ENCODE measurements at regions not wholly inside any gene's neighbourhood (a gene's known extent, or its start where the extent isn't known, plus 50 kb on each side); places are given as distances from the start of the nearest gene placed in this dataset.
A peak's percentile ranks its signal among the peaks of the same experiment; 100 is the strongest.

DNA sequence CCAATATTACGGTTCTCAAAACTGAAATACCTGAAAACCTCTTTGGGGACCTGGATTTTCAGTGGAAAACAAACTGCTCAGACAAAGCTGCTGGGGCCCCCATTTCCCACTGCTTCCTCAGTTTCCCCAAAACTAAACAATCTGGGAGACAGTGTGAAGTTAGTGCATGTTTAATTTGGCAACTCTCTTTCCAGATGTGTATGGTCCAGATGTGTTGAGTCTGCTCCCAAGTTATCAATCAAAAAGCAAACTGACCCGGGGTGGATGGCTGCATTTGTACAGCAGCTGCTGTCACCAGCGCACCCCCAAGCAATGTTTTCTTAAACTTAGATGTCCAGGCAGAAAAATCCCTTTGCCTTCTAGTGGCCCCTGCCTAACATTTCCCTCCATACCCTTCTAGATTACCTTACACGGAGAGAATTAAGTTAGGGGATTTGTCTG lies 136.9 kb downstream of the COPS8 start:
- Histone ChIP-seq H3K4me3 (no peak overlapping the region), H3K27me3 (no peaks in the 10 kb centered on the region), H3K36me3 (no peaks in the 10 kb centered on the region), H3K9me3 (no peaks in the 10 kb centered on the region), H3K27ac (peak overlapping the region in 1 of 4 donors; percentile 1), H3K4me1 (peaks cover 0 to 9% (median 3%) of the 10 kb centered on the region in 4 donors)
- intact Hi-C loops (cut with DNase I; ENCODE audit: low total_unique reads) (no loop called here), in situ Hi-C loops (cut with MboI; ENCODE audit: low pct_ligation_motif_present in 1 of 4, low pct_unique_long_range_greater_than_20kb in 1 of 4, low sequenced_read_pairs in 3 of 4) (no loop called here)
- 60 to 75% methylated on average over 2 to 4 of the region's 4 CpGs for WGBS, 2 donors (ENCODE audit: low coverage in 1 of 2)
- TF ChIP-seq POLR2AphosphoS5 (IDR thresholded peaks at IDR 0.05) = no peak
- no peak for TF ChIP-seq EP300 (IDR thresholded peaks at IDR 0.05; ENCODE audit: low read depth)
- no peak for TF ChIP-seq POLR2A (IDR thresholded peaks at IDR 0.05)
- no peak for TF ChIP-seq CTCF (IDR thresholded peaks at IDR 0.05)
- DNase-seq = no peak

DNA sequence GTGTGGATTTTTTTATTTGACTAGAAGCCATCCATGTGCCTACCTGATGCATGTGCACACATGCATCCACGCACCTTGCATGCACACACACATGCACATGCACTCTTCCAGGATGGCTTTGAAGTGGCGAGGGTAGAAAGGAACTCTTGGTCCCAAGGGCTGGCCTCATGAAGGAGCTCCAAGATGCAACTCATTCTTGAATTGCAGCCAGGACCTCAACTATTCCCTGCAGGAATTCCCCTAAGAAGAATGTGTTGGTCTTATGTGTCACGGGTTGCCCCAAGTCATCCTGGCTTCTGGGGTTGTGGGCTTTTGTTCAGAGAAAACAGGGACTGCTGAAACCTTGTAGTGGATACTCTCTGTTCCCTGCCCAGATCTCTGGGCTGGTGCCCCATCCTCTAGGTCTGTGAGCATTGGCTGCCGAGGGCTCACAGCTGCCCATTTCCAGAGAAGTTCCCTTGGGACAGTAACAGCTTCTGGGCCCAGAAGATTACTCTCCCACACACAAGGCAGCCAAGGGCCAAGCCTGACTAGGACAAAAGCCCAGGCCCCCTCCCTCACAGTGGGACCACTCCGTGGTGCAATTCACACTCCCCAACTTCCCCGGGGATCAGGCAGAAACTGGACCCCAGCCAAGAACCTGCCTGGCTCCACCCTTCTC lies 137.6 kb downstream of the COPS8 start:
- no peak overlapping the region for H3K4me3 ChIP-seq
- H3K27ac ChIP-seq = peak overlapping the region in 2 of 4 donors; percentile 10 to 31
- 43 to 75% methylated on average over 2 to 6 of the region's 6 CpGs for WGBS, 2 donors (ENCODE audit: low coverage in 1 of 2)
- no peaks in the 10 kb centered on the region for H3K27me3 ChIP-seq
- TF ChIP-seq CTCF (IDR thresholded peaks at IDR 0.05) (no peak), POLR2A (IDR thresholded peaks at IDR 0.05) (no peak), POLR2AphosphoS5 (IDR thresholded peaks at IDR 0.05) (no peak), EP300 (IDR thresholded peaks at IDR 0.05; ENCODE audit: low read depth) (no peak)
- no peak for DNase-seq
- H3K9me3 ChIP-seq = no peaks in the 10 kb centered on the region
- H3K4me1 ChIP-seq = peaks cover 0 to 9% (median 3%) of the 10 kb centered on the region in 4 donors
- no peaks in the 10 kb centered on the region for H3K36me3 ChIP-seq
- intact Hi-C loops (cut with DNase I; ENCODE audit: low total_unique reads) (no loop called here), in situ Hi-C loops (cut with MboI; ENCODE audit: low pct_ligation_motif_present in 1 of 4, low pct_unique_long_range_greater_than_20kb in 1 of 4, low sequenced_read_pairs in 3 of 4) (no loop called here)

- Histone ChIP-seq H3K27ac (peak overlapping the region in 1 of 4 donors; percentile 4), H3K36me3 (no peaks in the 10 kb centered on the region), H3K27me3 (no peaks in the 10 kb centered on the region), H3K9me3 (no peaks in the 10 kb centered on the region), H3K4me1 (peaks cover 0 to 9% (median 3%) of the 10 kb centered on the region in 4 donors), H3K4me3 (no peak overlapping the region)
- 75 to 90% methylated on average over 1 to 2 of the region's 2 CpGs for WGBS, 2 donors (ENCODE audit: low coverage in 1 of 2)
- intact Hi-C loops (cut with DNase I; ENCODE audit: low total_unique reads) = no loop called here
- in situ Hi-C loops (cut with MboI; ENCODE audit: low pct_ligation_motif_present in 1 of 4, low pct_unique_long_range_greater_than_20kb in 1 of 4, low sequenced_read_pairs in 3 of 4) = no loop called here
- TF ChIP-seq CTCF (IDR thresholded peaks at IDR 0.05) = no peak
- TF ChIP-seq POLR2A (IDR thresholded peaks at IDR 0.05) = no peak
- TF ChIP-seq EP300 (IDR thresholded peaks at IDR 0.05; ENCODE audit: low read depth) = no peak
- no peak for TF ChIP-seq POLR2AphosphoS5 (IDR thresholded peaks at IDR 0.05)
- no peak for DNase-seq
Measured at GRCh38 chr2:237227190-237227589, 141.5 kb downstream of the COPS8 start.

- intact Hi-C loops (cut with DNase I; ENCODE audit: low total_unique reads) (no loop called here), in situ Hi-C loops (cut with MboI; ENCODE audit: low pct_ligation_motif_present in 1 of 4, low pct_unique_long_range_greater_than_20kb in 1 of 4, low sequenced_read_pairs in 3 of 4) (no loop called here)
- no peak for DNase-seq
- no peaks in the 10 kb centered on the region for H3K36me3 ChIP-seq
- H3K4me3 ChIP-seq = no peak overlapping the region
- peaks cover 0 to 7% (median 3%) of the 10 kb centered on the region in 4 donors for H3K4me1 ChIP-seq
- no peaks in the 10 kb centered on the region for H3K27me3 ChIP-seq
- TF ChIP-seq POLR2A (IDR thresholded peaks at IDR 0.05) (no peak), POLR2AphosphoS5 (IDR thresholded peaks at IDR 0.05) (no peak), EP300 (IDR thresholded peaks at IDR 0.05; ENCODE audit: low read depth) (no peak), CTCF (IDR thresholded peaks at IDR 0.05) (no peak)
- peak overlapping the region in 2 of 4 donors; percentile 4 to 47 for H3K27ac ChIP-seq
- H3K9me3 ChIP-seq = no peaks in the 10 kb centered on the region
- 58 to 86% methylated on average over 1 to 7 of the region's 7 CpGs for WGBS, 2 donors (ENCODE audit: low coverage in 1 of 2)
Measured at GRCh38 chr2:237227592-237228280, 142.0 kb downstream of the COPS8 start.

Measured in transverse colon (tissue), 4 donors.